Smooth muscle cell (in vitro differentiated cells): ENCODE measurements at regions not wholly inside any gene's neighbourhood (a gene's known extent, or its start where the extent isn't known, plus 50 kb on each side); places are given as distances from the start of the nearest gene placed in this dataset.
A peak's percentile ranks its signal among the peaks of the same experiment; 100 is the strongest.

Experiments used
- DNase-seq: peaks from one replicate; lab custom pipeline; 2025; ENCODE audit not compliant: unreplicated experiment; lab: John Stamatoyannopoulos, UW
- H2AFZ ChIP-seq: fragments of 200-600 bp; sonication (generic); 2 replicates; pipeline ENCODE4 v1.6.0; 2016; ENCODE audit warnings: antibody characterized with exemption, low read depth, mild to moderate bottlenecking
- H3F3A ChIP-seq: fragments of 200-600 bp; sonication (generic); 2 replicates; pipeline ENCODE4 v1.6.0; 2017; ENCODE audit warnings: antibody characterized with exemption, low read depth
- H3K27ac ChIP-seq: fragments of 200-600 bp; sonication (generic); 2 replicates; pipeline ENCODE4 v1.5.1; 2016; ENCODE audit warnings: low read depth, mild to moderate bottlenecking
- H3K27me3 ChIP-seq: fragments of 200-600 bp; sonication (generic); 2 replicates; pipeline ENCODE4 v1.6.1; 2016; ENCODE audit warnings: low read depth, mild to moderate bottlenecking
- H3K36me3 ChIP-seq: fragments of 200-600 bp; sonication (generic); 2 replicates; pipeline ENCODE4 v1.5.1; 2016; ENCODE audit warnings: low read depth
- H3K4me1 ChIP-seq: fragments of 200-600 bp; sonication (generic); 2 replicates; pipeline ENCODE4 v1.5.1; 2016; ENCODE audit warnings: low read depth
- H3K4me2 ChIP-seq: fragments of 200-600 bp; sonication (generic); 2 replicates; pipeline ENCODE4 v1.6.0; 2016; ENCODE audit warnings: mild to moderate bottlenecking
- H3K4me3 ChIP-seq: fragments of 200-600 bp; sonication (generic); 2 replicates; pipeline ENCODE4 v1.5.1; 2016; ENCODE audit warnings: mild to moderate bottlenecking
- H3K79me2 ChIP-seq: fragments of 200-600 bp; sonication (generic); 2 replicates; pipeline ENCODE4 v1.6.0; 2016; ENCODE audit warnings: low read depth, mild to moderate bottlenecking
- H3K9ac ChIP-seq: fragments of 200-600 bp; sonication (generic); 2 replicates; pipeline ENCODE4 v1.6.0; 2016; ENCODE audit warnings: low read depth
- H3K9me3 ChIP-seq: fragments of 200-600 bp; sonication (generic); replicated peaks from 2 replicates; pipeline ENCODE4 v1.5.1; 2016; ENCODE audit warnings: low read depth
- H4K20me1 ChIP-seq: fragments of 200-600 bp; sonication (generic); 2 replicates; pipeline ENCODE4 v1.6.0; 2016; ENCODE audit warnings: low read depth
- WGBS: methylation state at CpG from one replicate; pipeline ENCODE4 v1.1.7; 2016; ENCODE audit warnings: low lambda C conversion rate; 5-methylcytosine and 5-hydroxymethylcytosine counted together
- TF ChIP-seq, protein P1 (sequence below): fragments of 200-600 bp; sonication (generic); IDR thresholded peaks from 2 replicates; pipeline ENCODE4 v1.5.1; 2017; ENCODE audit warnings: borderline replicate concordance, mild to moderate bottlenecking, antibody characterized with exemption; ENCODE audit not compliant: insufficient read depth, poor library complexity, severe bottlenecking

DNA sequence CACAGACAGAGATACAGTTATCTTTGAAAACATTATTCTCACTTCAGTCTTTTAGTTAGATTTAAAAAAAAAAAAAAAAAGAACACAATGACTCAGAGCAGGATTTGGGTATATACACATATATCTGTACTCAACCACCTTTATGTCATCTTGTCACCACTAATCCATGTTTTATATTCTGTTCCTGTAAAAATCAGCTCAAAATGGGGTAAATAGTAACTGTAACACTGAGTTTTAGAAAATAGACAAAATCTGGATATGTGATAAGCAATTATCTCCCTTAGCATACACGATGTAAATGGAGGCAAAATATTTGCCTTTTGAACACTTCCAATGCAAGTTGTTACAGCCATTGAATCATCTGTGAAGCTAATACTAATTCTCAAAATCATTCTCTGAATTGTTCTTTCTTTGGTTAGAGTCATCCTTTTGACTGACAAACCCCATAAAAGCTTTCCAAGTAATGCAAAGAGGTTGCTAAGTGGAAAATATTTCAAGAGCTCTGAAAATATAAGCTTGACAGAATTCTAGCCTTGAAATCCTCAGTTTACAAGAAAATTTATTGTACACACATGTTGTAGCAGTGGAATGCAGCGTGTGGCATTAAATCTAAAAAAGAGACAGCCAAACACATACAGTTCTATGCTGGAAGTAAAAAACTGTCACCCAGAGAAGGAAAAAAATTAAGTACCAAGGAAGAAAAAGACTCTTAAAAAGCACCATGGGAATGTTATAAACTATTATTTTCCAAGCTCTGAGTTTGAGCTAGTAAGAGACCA, 502.2 kb upstream of the PHF14 start:
- H4K20me1 ChIP-seq, result no peaks in the 10 kb centered on the region
- H3K27me3 ChIP-seq, result no peaks in the 10 kb centered on the region
- H3F3A ChIP-seq, result no peaks in the 10 kb centered on the region
- TF ChIP-seq, protein P1, sequence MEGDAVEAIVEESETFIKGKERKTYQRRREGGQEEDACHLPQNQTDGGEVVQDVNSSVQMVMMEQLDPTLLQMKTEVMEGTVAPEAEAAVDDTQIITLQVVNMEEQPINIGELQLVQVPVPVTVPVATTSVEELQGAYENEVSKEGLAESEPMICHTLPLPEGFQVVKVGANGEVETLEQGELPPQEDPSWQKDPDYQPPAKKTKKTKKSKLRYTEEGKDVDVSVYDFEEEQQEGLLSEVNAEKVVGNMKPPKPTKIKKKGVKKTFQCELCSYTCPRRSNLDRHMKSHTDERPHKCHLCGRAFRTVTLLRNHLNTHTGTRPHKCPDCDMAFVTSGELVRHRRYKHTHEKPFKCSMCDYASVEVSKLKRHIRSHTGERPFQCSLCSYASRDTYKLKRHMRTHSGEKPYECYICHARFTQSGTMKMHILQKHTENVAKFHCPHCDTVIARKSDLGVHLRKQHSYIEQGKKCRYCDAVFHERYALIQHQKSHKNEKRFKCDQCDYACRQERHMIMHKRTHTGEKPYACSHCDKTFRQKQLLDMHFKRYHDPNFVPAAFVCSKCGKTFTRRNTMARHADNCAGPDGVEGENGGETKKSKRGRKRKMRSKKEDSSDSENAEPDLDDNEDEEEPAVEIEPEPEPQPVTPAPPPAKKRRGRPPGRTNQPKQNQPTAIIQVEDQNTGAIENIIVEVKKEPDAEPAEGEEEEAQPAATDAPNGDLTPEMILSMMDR, result no peak
- no peak overlapping the region for H3K4me3 ChIP-seq
- 74% methylated on average over 2 of the region's 2 CpGs for WGBS
- no peak overlapping the region for H3K4me2 ChIP-seq
- no peaks in the 10 kb centered on the region for H3K79me2 ChIP-seq
- H3K9me3 ChIP-seq, result no peaks in the 10 kb centered on the region
- no peak for DNase-seq
- no peak overlapping the region for H3K9ac ChIP-seq
- peak overlapping the region; percentile 54 for H2AFZ ChIP-seq
- H3K4me1 ChIP-seq, result no peaks in the 10 kb centered on the region
- no peak overlapping the region for H3K27ac ChIP-seq
- H3K36me3 ChIP-seq, result no peaks in the 10 kb centered on the region

DNA sequence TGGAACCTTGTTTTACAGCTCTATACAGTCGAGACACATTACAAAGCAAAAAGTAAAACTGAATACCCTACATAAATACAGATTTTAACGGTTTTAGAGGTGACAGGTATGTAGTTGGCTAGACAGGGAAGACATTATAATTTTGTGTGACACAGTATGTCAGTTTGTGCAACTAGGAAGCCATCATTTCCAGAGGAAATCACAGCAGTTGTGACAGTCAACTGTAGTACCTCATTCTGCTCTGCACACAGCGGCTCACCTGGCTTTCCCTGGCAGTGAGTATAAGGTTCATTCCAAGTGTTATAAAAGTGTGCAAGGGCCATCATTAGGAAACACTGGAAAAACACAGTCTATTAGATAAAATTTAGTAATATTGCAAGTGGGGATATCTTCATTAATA, 501.6 kb upstream of the PHF14 start:
- no peaks in the 10 kb centered on the region for H4K20me1 ChIP-seq
- no peaks in the 10 kb centered on the region for H3K36me3 ChIP-seq
- no peaks in the 10 kb centered on the region for H3K4me1 ChIP-seq
- no peak overlapping the region for H3K4me3 ChIP-seq
- H3K27ac ChIP-seq, result no peak overlapping the region
- H3K79me2 ChIP-seq, result no peaks in the 10 kb centered on the region
- H3K27me3 ChIP-seq, result no peaks in the 10 kb centered on the region
- H3K4me2 ChIP-seq, result no peak overlapping the region
- H3K9me3 ChIP-seq, result no peaks in the 10 kb centered on the region
- WGBS, result 84% methylated on average over 3 of the region's 3 CpGs
- H3K9ac ChIP-seq, result no peak overlapping the region
- TF ChIP-seq, protein P1, result no peak
- H3F3A ChIP-seq, result no peaks in the 10 kb centered on the region
- peak overlapping the region; percentile 54 for H2AFZ ChIP-seq
- no peak for DNase-seq

DNA sequence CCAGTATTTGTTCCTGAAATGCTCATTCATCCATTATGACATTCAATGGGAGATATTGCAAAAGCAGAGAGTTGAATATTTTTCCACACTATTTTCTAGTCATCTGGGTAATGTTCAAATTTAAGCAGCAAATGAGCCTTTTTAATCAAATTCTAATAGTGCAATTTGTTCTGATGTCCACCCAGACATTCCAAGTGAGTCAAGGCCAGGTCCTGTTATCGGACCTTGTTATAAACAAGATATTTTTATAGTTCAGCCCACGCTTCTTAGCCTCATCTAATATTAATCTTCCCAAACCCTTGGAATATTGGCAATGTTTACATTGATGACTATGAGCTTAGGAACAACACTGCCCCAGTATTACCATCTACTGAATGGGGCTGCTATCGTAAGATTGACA, 500.1 kb upstream of the PHF14 start:
- H4K20me1 ChIP-seq, result no peaks in the 10 kb centered on the region
- no peaks in the 10 kb centered on the region for H3K36me3 ChIP-seq
- no peak overlapping the region for H3K4me2 ChIP-seq
- H3K27me3 ChIP-seq, result no peaks in the 10 kb centered on the region
- no peaks in the 10 kb centered on the region for H3F3A ChIP-seq
- 93% methylated on average over 3 of the region's 3 CpGs for WGBS
- no peak overlapping the region for H2AFZ ChIP-seq
- TF ChIP-seq, protein P1, result no peak
- H3K9me3 ChIP-seq, result no peaks in the 10 kb centered on the region
- no peaks in the 10 kb centered on the region for H3K79me2 ChIP-seq
- no peak for DNase-seq
- no peak overlapping the region for H3K27ac ChIP-seq
- no peak overlapping the region for H3K9ac ChIP-seq
- no peak overlapping the region for H3K4me3 ChIP-seq
- no peaks in the 10 kb centered on the region for H3K4me1 ChIP-seq

DNA sequence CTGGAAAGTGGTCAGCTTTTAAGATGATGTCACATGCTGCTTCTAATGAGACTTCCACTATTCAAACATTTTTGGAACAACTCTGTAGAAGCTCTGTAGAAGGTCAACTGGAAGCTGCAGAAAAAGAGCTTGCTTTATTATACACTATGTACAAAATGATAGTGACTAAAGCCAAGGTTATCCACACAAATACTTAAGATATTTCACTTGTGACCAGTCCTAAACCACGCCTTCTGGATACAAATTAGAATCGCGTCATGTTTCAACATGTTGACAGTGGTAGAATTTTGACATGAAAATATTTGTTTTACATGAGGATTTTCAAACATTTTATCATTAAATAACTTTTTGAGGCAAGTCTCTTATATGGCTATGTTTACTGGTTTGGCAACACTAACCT, 499.6 kb upstream of the PHF14 start:
- H3K36me3 ChIP-seq, result no peaks in the 10 kb centered on the region
- no peak overlapping the region for H3K4me3 ChIP-seq
- WGBS, result 72% methylated on average over 3 of the region's 3 CpGs
- H3F3A ChIP-seq, result no peaks in the 10 kb centered on the region
- TF ChIP-seq, protein P1, result no peak
- no peak overlapping the region for H2AFZ ChIP-seq
- H3K9ac ChIP-seq, result no peak overlapping the region
- H3K27ac ChIP-seq, result no peak overlapping the region
- no peak for DNase-seq
- no peaks in the 10 kb centered on the region for H4K20me1 ChIP-seq
- no peaks in the 10 kb centered on the region for H3K79me2 ChIP-seq
- no peaks in the 10 kb centered on the region for H3K27me3 ChIP-seq
- H3K4me1 ChIP-seq, result no peaks in the 10 kb centered on the region
- H3K9me3 ChIP-seq, result no peaks in the 10 kb centered on the region
- no peak overlapping the region for H3K4me2 ChIP-seq
